Smooth muscle cell (in vitro differentiated cells): ENCODE measurements at regions not wholly inside any gene's neighbourhood (a gene's known extent, or its start where the extent isn't known, plus 50 kb on each side); places are given as distances from the start of the nearest gene placed in this dataset.

Source experiments
- DNase-seq: peaks from one replicate; lab custom pipeline; 2025; ENCODE audit not compliant: unreplicated experiment; lab: John Stamatoyannopoulos, UW
- H2AFZ ChIP-seq: fragments of 200-600 bp; sonication (generic); 2 replicates; pipeline ENCODE4 v1.6.0; 2016; ENCODE audit warnings: antibody characterized with exemption, low read depth, mild to moderate bottlenecking
- H3F3A ChIP-seq: fragments of 200-600 bp; sonication (generic); 2 replicates; pipeline ENCODE4 v1.6.0; 2017; ENCODE audit warnings: antibody characterized with exemption, low read depth
- H3K27ac ChIP-seq: fragments of 200-600 bp; sonication (generic); 2 replicates; pipeline ENCODE4 v1.5.1; 2016; ENCODE audit warnings: low read depth, mild to moderate bottlenecking
- H3K27me3 ChIP-seq: fragments of 200-600 bp; sonication (generic); 2 replicates; pipeline ENCODE4 v1.6.1; 2016; ENCODE audit warnings: low read depth, mild to moderate bottlenecking
- H3K36me3 ChIP-seq: fragments of 200-600 bp; sonication (generic); 2 replicates; pipeline ENCODE4 v1.5.1; 2016; ENCODE audit warnings: low read depth
- H3K4me1 ChIP-seq: fragments of 200-600 bp; sonication (generic); 2 replicates; pipeline ENCODE4 v1.5.1; 2016; ENCODE audit warnings: low read depth
- H3K4me2 ChIP-seq: fragments of 200-600 bp; sonication (generic); 2 replicates; pipeline ENCODE4 v1.6.0; 2016; ENCODE audit warnings: mild to moderate bottlenecking
- H3K4me3 ChIP-seq: fragments of 200-600 bp; sonication (generic); 2 replicates; pipeline ENCODE4 v1.5.1; 2016; ENCODE audit warnings: mild to moderate bottlenecking
- H3K79me2 ChIP-seq: fragments of 200-600 bp; sonication (generic); 2 replicates; pipeline ENCODE4 v1.6.0; 2016; ENCODE audit warnings: low read depth, mild to moderate bottlenecking
- H3K9ac ChIP-seq: fragments of 200-600 bp; sonication (generic); 2 replicates; pipeline ENCODE4 v1.6.0; 2016; ENCODE audit warnings: low read depth
- H3K9me3 ChIP-seq: fragments of 200-600 bp; sonication (generic); replicated peaks from 2 replicates; pipeline ENCODE4 v1.5.1; 2016; ENCODE audit warnings: low read depth
- H4K20me1 ChIP-seq: fragments of 200-600 bp; sonication (generic); 2 replicates; pipeline ENCODE4 v1.6.0; 2016; ENCODE audit warnings: low read depth
- CTCF ChIP-seq: fragments of 200-600 bp; sonication (generic); IDR thresholded peaks from 2 replicates; pipeline ENCODE4 v1.5.1; 2017; ENCODE audit warnings: borderline replicate concordance, mild to moderate bottlenecking, antibody characterized with exemption; ENCODE audit not compliant: insufficient read depth, poor library complexity, severe bottlenecking
- WGBS: methylation state at CpG from one replicate; pipeline ENCODE4 v1.1.7; 2016; ENCODE audit warnings: low lambda C conversion rate; 5-methylcytosine and 5-hydroxymethylcytosine counted together

GRCh38 chr10:131743190-131744151, 157.3 kb upstream of the PPP2R2D start:
- no peaks in the 10 kb centered on the region for H3K27me3 ChIP-seq
- TF ChIP-seq CTCF, result no peak
- no peak overlapping the region for H3K4me2 ChIP-seq
- no peak overlapping the region for H3K9ac ChIP-seq
- H2AFZ ChIP-seq, result no peak overlapping the region
- no peak overlapping the region for H3K4me3 ChIP-seq
- H3K27ac ChIP-seq, result no peak overlapping the region
- DNase-seq, result no peak
- 70% methylated on average over 24 of the region's 24 CpGs for WGBS
- no peaks in the 10 kb centered on the region for H3K79me2 ChIP-seq
- no peaks in the 10 kb centered on the region for H4K20me1 ChIP-seq
- no peaks in the 10 kb centered on the region for H3K9me3 ChIP-seq
- peaks cover 6% of the 10 kb centered on the region for H3K4me1 ChIP-seq
- H3K36me3 ChIP-seq, result no peaks in the 10 kb centered on the region
- H3F3A ChIP-seq, result no peaks in the 10 kb centered on the region

- no peak for TF ChIP-seq CTCF
- Histone ChIP-seq H3K79me2 (no peaks in the 10 kb centered on the region), H3K27ac (no peak overlapping the region), H2AFZ (no peak overlapping the region), H4K20me1 (no peaks in the 10 kb centered on the region), H3K36me3 (no peaks in the 10 kb centered on the region), H3K27me3 (no peaks in the 10 kb centered on the region), H3K4me2 (no peak overlapping the region), H3F3A (no peaks in the 10 kb centered on the region), H3K9me3 (no peaks in the 10 kb centered on the region), H3K9ac (no peak overlapping the region), H3K4me1 (peaks cover 14% of the 10 kb centered on the region), H3K4me3 (no peak overlapping the region)
- DNase-seq, result no peak
- 87% methylated on average over 10 of the region's 10 CpGs for WGBS
Observed at GRCh38 chr10:131744346-131744745, 156.5 kb upstream of the PPP2R2D start.

GRCh38 chr10:131745591-131745990, 155.2 kb upstream of the PPP2R2D start:
- no peak for DNase-seq
- 95% methylated on average over 12 of the region's 12 CpGs for WGBS
- no peaks in the 10 kb centered on the region for H3K9me3 ChIP-seq

More at GRCh38 chr10:131745591-131745990, 155.2 kb upstream of the PPP2R2D start:
- no peaks in the 10 kb centered on the region for H3K79me2 ChIP-seq
- H3K27me3 ChIP-seq, result no peaks in the 10 kb centered on the region
- no peaks in the 10 kb centered on the region for H4K20me1 ChIP-seq
- H3K27ac ChIP-seq, result no peak overlapping the region
- H3K4me2 ChIP-seq, result no peak overlapping the region
- H3K4me3 ChIP-seq, result no peak overlapping the region
- no peak overlapping the region for H2AFZ ChIP-seq
- TF ChIP-seq CTCF, result no peak
- no peaks in the 10 kb centered on the region for H3K36me3 ChIP-seq
- peaks cover 14% of the 10 kb centered on the region for H3K4me1 ChIP-seq
- no peak overlapping the region for H3K9ac ChIP-seq
- H3F3A ChIP-seq, result no peaks in the 10 kb centered on the region
